ENCODE measurements at regions not wholly inside any gene's neighbourhood (a gene's known extent, or its start where the extent isn't known, plus 50 kb on each side); places are given as distances from the start of the nearest gene placed in this dataset.

- TF ChIP-seq REST (IDR thresholded peaks at IDR 0.05; ENCODE audit: insufficient read depth in 1 of 2, low read depth in 2 of 2, low read length in 2 of 2) (no peak), POLR2AphosphoS5 (IDR thresholded peaks at IDR 0.05; ENCODE audit: low read depth, low read length) (no peak), FOXP2 (optimal IDR thresholded peaks at IDR 0.05; ENCODE audit: borderline replicate concordance, extremely low read depth, extremely low read length, insufficient read depth) (no peak), SIN3A (IDR thresholded peaks at IDR 0.05; ENCODE audit: borderline replicate concordance, insufficient read depth, low read length) (no peak), TAF1 (IDR thresholded peaks at IDR 0.05; ENCODE audit: borderline replicate concordance, insufficient read depth, low read length) (no peak)
These were observed 71.4 kb downstream of the TLR4 start for GRCh38 chr9:117775591-117775990.

- no peak for TF ChIP-seq SIN3A (IDR thresholded peaks at IDR 0.05; ENCODE audit: borderline replicate concordance, insufficient read depth, low read length)
These were observed 73.6 kb downstream of the TLR4 start for GRCh38 chr9:117777823-117778222.

GRCh38 chr9:117779760-117780159 is 75.6 kb downstream of the TLR4 start:
- TF ChIP-seq FOXP2 (optimal IDR thresholded peaks at IDR 0.05; ENCODE audit: borderline replicate concordance, extremely low read depth, extremely low read length, insufficient read depth) (no peak), POLR2AphosphoS5 (IDR thresholded peaks at IDR 0.05; ENCODE audit: low read depth, low read length) (no peak), TAF1 (IDR thresholded peaks at IDR 0.05; ENCODE audit: borderline replicate concordance, insufficient read depth, low read length) (no peak), SIN3A (IDR thresholded peaks at IDR 0.05; ENCODE audit: borderline replicate concordance, insufficient read depth, low read length) (no peak), REST (IDR thresholded peaks at IDR 0.05; ENCODE audit: insufficient read depth in 1 of 2, low read depth in 2 of 2, low read length in 2 of 2) (no peak)

- TF ChIP-seq FOXP2 (optimal IDR thresholded peaks at IDR 0.05; ENCODE audit: borderline replicate concordance, extremely low read depth, extremely low read length, insufficient read depth): no peak
- no peak for TF ChIP-seq TAF1 (IDR thresholded peaks at IDR 0.05; ENCODE audit: borderline replicate concordance, insufficient read depth, low read length)
- no peak for TF ChIP-seq POLR2AphosphoS5 (IDR thresholded peaks at IDR 0.05; ENCODE audit: low read depth, low read length)
- no peak for TF ChIP-seq REST (IDR thresholded peaks at IDR 0.05; ENCODE audit: insufficient read depth in 1 of 2, low read depth in 2 of 2, low read length in 2 of 2)
These were observed 79.0 kb downstream of the TLR4 start for GRCh38 chr9:117782931-117783788.

GRCh38 chr9:117783828-117784227 is 79.6 kb downstream of the TLR4 start:
- no peak for TF ChIP-seq FOXP2 (optimal IDR thresholded peaks at IDR 0.05; ENCODE audit: borderline replicate concordance, extremely low read depth, extremely low read length, insufficient read depth)
- TF ChIP-seq SIN3A (IDR thresholded peaks at IDR 0.05; ENCODE audit: borderline replicate concordance, insufficient read depth, low read length): no peak
- TF ChIP-seq TAF1 (IDR thresholded peaks at IDR 0.05; ENCODE audit: borderline replicate concordance, insufficient read depth, low read length): no peak
- TF ChIP-seq REST (IDR thresholded peaks at IDR 0.05; ENCODE audit: insufficient read depth in 1 of 2, low read depth in 2 of 2, low read length in 2 of 2): no peak
- TF ChIP-seq POLR2AphosphoS5 (IDR thresholded peaks at IDR 0.05; ENCODE audit: low read depth, low read length): no peak
